ENCODE measurements at regions not wholly inside any gene's neighbourhood (a gene's known extent, or its start where the extent isn't known, plus 50 kb on each side); places are given as distances from the start of the nearest gene placed in this dataset.

DNA sequence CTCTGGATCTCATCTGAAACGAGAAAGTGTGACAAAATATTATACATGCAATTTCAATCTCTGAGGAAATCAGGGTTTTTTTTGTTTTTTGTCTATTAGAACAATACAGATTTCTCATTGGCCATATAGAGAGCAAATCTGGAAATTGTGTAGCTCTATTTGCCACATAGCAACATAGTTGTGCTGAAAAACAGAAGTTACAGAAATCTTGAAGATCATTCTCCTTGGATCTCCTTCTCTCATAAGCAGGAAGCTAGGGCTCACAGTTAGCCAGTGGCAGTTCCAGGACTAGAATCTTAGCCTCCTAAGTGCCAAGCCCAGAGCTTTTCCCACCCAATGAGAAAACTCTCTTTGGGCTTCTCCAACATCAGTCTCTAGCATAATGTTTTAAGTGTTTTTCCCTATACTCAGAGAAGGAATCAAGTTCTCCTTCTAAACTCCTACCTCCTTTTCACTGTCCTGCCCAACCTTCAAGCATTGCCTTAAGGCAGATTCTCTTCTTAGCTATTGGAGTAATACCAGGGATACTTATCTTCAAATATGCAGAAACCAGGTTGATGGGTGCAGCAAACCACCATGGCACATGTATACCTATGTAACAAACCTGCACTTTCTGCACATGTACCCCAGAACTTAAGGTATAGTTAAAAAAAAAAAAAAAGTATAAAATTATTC lies 211.6 kb downstream of the ALDH8A1 start:
- DNase-seq: no peak

DNA sequence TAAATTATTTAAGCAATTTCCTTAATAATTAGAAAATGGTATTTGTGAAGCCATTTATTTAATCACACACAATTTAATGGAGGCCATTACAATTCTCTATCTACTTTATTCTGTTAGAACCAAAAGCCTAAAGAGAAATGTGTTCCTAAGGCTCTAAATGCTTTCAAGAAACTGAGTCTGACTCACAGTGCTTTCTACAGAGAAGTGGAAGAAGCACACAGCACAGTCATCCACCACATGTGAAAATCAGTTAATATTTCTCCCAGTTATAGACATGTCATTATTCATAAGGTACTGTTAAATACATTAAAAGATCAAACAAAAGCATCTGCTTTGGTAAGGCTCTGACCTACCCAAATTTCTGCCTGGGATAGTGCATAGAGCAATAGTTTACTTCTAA lies 214.4 kb downstream of the ALDH8A1 start:
- no peak for DNase-seq

DNA sequence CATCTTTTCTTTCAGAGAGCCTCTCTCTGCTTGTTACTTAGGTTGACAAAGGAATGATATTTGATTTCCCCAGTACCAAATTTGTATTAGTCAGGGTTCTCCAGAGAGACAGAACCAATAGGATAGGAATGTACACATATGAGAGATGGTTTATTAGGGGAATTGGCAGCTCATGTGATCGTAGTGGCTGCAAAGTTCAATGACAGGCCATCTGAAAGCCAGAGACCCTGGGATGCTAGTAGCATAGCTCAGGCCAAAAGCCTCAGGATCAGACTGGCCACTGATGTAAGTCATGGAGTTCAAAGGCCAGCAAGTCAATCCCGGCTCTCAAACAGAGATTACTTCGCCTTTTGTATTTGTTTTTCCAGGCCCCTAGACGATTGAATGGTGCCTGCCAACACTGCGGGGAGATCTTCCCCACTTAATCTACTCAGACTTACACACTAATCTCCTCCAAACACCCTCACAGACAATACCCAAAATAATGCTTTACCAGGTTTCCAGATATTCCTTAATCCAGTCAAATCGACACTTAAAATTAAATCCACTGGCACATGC lies 215.5 kb downstream of the ALDH8A1 start:
- no peak for DNase-seq

GRCh38 chr6:134733801-134734200 lies 216.1 kb downstream of the ALDH8A1 start:
- DNase-seq: no peak

- no peak for DNase-seq
Observed at GRCh38 chr6:134732763-134733162, 217.1 kb downstream of the ALDH8A1 start.

- DNase-seq: no peak
Observed at GRCh38 chr6:134731615-134732014, 218.3 kb downstream of the ALDH8A1 start.

DNA sequence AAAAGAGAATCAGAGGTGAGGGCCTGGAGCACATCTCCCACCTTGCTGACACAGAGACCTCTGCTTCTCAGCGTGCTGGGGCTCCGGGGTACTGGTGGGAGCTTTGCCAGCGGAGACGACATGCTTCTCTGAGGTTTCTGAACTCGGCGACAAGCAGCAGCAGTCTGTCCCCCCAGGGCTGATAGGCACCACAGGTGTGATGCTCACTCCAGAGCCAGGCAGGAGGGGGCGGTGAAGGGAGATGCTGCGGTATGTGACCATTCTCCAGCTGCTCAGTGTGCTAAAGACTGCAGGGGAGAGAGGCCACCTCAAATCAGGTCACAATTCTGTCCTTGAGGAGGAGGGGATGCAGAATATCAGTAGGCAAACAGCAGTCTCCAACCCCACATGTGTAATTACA lies 219.9 kb downstream of the ALDH8A1 start:
- no peak for DNase-seq

GRCh38 chr6:134729561-134729960 lies 220.3 kb downstream of the ALDH8A1 start:
- DNase-seq: no peak

- DNase-seq: no peak
Observed at GRCh38 chr6:134727081-134727480, 222.8 kb downstream of the ALDH8A1 start.

DNA sequence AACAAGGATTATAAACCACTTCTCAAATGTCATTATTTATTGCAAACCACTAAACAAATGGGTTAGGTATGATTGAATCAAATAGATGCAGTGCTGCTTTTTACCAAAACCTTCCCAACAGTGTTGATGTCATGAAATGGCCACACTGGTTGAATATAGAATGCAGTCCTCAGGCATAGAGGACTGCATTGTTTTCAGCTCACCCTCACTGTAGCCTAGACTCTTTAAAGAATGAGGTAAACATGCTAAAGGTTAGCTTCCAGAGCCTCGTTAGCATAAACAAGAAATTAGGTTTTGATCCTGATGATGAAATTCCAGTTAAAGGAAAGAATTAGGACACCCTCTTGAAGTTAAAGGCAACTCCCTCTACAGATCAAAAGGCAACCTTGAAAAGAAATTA lies 224.3 kb downstream of the ALDH8A1 start:
- DNase-seq: no peak

- no peak for DNase-seq
Observed at GRCh38 chr6:134724771-134725340, 225.0 kb downstream of the ALDH8A1 start.

GRCh38 chr6:134723081-134723871 lies 226.6 kb downstream of the ALDH8A1 start:
- no peak for DNase-seq

GRCh38 chr6:134722200-134722870 lies 227.6 kb downstream of the ALDH8A1 start:
- DNase-seq: no peak

- no peak for DNase-seq
Observed at GRCh38 chr6:134721060-134721405, 228.9 kb downstream of the ALDH8A1 start.

- no peak for DNase-seq
Observed at GRCh38 chr6:134720353-134721059, 229.4 kb downstream of the ALDH8A1 start.

DNA sequence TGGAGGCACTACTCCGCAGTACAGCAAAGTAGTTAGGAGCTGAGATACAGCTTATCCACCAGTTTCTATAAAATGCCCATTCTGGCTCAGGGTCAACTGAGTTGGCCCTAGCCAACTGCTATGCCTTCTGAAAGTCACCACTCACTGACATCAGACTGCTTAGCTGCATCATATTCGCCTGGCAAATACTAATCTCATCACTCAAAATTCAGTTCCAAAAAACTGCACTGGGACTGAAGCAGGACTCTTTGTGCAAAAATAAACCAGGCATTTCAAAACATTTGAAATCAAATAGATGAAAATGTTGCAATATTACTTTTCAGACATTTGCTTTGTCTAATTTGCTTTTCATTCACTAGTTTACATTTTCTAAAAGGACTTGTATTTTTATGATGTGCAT lies 230.0 kb downstream of the ALDH8A1 start:
- DNase-seq: no peak

GRCh38 chr6:134719286-134719685 lies 230.6 kb downstream of the ALDH8A1 start:
- DNase-seq: no peak

DNA sequence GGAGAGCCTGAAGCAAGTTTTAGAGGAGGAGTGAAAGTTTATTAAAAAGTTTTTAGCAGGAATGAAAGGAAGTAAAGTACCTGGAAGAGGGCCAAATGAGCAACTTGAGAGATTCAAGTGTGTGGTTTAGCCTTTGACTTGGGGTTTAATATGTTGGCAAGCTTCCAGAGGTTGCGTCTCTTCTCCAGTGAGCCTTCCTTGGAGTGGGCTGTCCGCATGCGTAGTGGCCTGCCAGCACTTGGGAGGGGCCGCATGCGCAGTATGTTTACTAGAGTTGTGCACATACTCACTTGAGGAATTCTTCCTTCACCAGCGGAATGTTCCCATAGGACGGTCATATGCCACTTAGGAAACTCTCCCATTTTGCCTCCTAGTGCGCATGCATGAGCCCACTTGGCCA lies 235.2 kb downstream of the ALDH8A1 start:
- no peak for DNase-seq

- DNase-seq: no peak
Observed at GRCh38 chr6:134714113-134714512, 235.8 kb downstream of the ALDH8A1 start.

- DNase-seq: no peak
Observed at GRCh38 chr6:134712311-134712710, 237.6 kb downstream of the ALDH8A1 start.

- no peak for DNase-seq
Observed at GRCh38 chr6:134708079-134708478, 241.8 kb downstream of the ALDH8A1 start.

GRCh38 chr6:134707342-134708031 lies 242.4 kb downstream of the ALDH8A1 start:
- no peak for DNase-seq
